NB4 (cell line): ENCODE measurements at regions not wholly inside any gene's neighbourhood (a gene's known extent, or its start where the extent isn't known, plus 50 kb on each side); places are given as distances from the start of the nearest gene placed in this dataset.
"Not testable (repeated sequence)": the region's sequence is repeated elsewhere in the genome, so short reads cannot be mapped to it uniquely, and the experiment has no call there.

Experiments
- POLR2A ChIP-seq: IDR thresholded peaks from 2 replicates; pipeline ENCODE4 v1.6.1; 2011; ENCODE audit warnings: mild to moderate bottlenecking; ENCODE audit not compliant: insufficient read length; ENCODE audit errors: extremely low read depth
- TF ChIP-seq, protein P1 (sequence below): IDR thresholded peaks from one replicate; pipeline ENCODE4 v1.5.1; 2012; ENCODE audit warnings: low read depth, low read length
- TF ChIP-seq, protein P2 (sequence below): IDR thresholded peaks from 2 replicates; pipeline ENCODE4 v1.6.1; 2011; ENCODE audit warnings: low read depth, low read length

DNA sequence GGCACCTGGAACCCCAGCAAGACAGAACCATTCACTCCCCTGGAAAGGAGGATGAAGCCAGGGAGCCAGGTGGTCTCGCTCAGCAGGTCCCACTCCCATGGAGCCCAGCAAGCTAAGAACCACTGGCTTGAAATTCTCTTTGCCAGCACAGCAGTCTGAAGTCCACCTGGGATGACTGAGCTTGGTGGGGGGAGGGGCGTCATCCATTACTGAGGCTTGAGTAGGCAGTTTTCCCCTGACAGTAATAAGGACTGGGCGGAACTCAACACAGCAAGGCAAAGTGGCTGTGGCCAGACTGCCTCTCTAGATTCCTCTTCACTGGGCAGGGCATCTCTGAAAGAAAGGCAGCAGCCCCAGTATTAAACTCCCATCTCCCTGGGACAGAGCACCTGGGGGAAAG is 140.2 kb upstream of the ADGRB3 start:
- TF ChIP-seq, protein P1, sequence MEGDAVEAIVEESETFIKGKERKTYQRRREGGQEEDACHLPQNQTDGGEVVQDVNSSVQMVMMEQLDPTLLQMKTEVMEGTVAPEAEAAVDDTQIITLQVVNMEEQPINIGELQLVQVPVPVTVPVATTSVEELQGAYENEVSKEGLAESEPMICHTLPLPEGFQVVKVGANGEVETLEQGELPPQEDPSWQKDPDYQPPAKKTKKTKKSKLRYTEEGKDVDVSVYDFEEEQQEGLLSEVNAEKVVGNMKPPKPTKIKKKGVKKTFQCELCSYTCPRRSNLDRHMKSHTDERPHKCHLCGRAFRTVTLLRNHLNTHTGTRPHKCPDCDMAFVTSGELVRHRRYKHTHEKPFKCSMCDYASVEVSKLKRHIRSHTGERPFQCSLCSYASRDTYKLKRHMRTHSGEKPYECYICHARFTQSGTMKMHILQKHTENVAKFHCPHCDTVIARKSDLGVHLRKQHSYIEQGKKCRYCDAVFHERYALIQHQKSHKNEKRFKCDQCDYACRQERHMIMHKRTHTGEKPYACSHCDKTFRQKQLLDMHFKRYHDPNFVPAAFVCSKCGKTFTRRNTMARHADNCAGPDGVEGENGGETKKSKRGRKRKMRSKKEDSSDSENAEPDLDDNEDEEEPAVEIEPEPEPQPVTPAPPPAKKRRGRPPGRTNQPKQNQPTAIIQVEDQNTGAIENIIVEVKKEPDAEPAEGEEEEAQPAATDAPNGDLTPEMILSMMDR: not testable (repeated sequence)
- TF ChIP-seq, protein P2, sequence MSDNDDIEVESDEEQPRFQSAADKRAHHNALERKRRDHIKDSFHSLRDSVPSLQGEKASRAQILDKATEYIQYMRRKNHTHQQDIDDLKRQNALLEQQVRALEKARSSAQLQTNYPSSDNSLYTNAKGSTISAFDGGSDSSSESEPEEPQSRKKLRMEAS: not testable (repeated sequence)
- not testable (repeated sequence) for TF ChIP-seq POLR2A
